Activated CD8-positive, alpha-beta T cell treated with anti-CD3 and anti-CD28 coated beads, Interleukin-2, amount 10 ng/mL, durations not matched to agents 7 days and 5 days (primary cell): ENCODE measurements at regions not wholly inside any gene's neighbourhood (a gene's known extent, or its start where the extent isn't known, plus 50 kb on each side); places are given as distances from the start of the nearest gene placed in this dataset.
"Not testable (repeated sequence)": the region's sequence is repeated elsewhere in the genome, so short reads cannot be mapped to it uniquely, and the experiment has no call there.

Experiments
- ATAC-seq: fragments of 150-1000 bp; cut with Tn5 transposase; one replicate; pipeline ENCODE4 v1.10.0; 2021; ENCODE audit warnings: moderate library complexity
- CTCF ChIA-PET: fragments of 350-600 bp; sonication (Branson Sonifier 250); formaldehyde crosslinking; loops from one replicate; lab custom pipeline; 2021; ENCODE audit warnings: antibody characterized with exemption; lab: Charles Lee
- POLR2A ChIA-PET: fragments of 350-600 bp; sonication (Branson Sonifier 250); formaldehyde crosslinking; loops from one replicate; lab custom pipeline; 2021; ENCODE audit warnings: antibody characterized with exemption; lab: Charles Lee
- DNase-seq: peaks from one replicate; pipeline ENCODE4 v3.0.0-alpha.2; 2020
- H3K27ac Mint-ChIP-seq: one replicate; pipeline ENCODE4 v1.8.0; 2021; ENCODE audit warnings: mild to moderate bottlenecking, mixed read lengths
- H3K27me3 Mint-ChIP-seq: one replicate; pipeline ENCODE4 v1.8.0; 2021; ENCODE audit warnings: low read depth, mixed read lengths
- H3K36me3 Mint-ChIP-seq: one replicate; pipeline ENCODE4 v1.8.0; 2021; ENCODE audit warnings: low read depth, mixed read lengths
- H3K4me1 Mint-ChIP-seq: one replicate; pipeline ENCODE4 v1.8.0; 2021; ENCODE audit warnings: low read depth, mixed read lengths
- H3K4me3 Mint-ChIP-seq: one replicate; pipeline ENCODE4 v1.8.0; 2021; ENCODE audit warnings: mild to moderate bottlenecking, mixed read lengths
- H3K9me3 Mint-ChIP-seq: one replicate; pipeline ENCODE4 v1.8.0; 2022; ENCODE audit warnings: mixed read lengths; ENCODE audit not compliant: insufficient read depth

GRCh38 chr6:86872810-86873209, 64.5 kb upstream of the HTR1E start:
- DNase-seq, H3K4me3 Mint-ChIP-seq, H3K36me3 Mint-ChIP-seq, H3K4me1 Mint-ChIP-seq, POLR2A ChIA-PET, ATAC-seq, CTCF ChIA-PET, H3K9me3 Mint-ChIP-seq, H3K27me3 Mint-ChIP-seq, H3K27ac Mint-ChIP-seq: not testable (repeated sequence)

DNA sequence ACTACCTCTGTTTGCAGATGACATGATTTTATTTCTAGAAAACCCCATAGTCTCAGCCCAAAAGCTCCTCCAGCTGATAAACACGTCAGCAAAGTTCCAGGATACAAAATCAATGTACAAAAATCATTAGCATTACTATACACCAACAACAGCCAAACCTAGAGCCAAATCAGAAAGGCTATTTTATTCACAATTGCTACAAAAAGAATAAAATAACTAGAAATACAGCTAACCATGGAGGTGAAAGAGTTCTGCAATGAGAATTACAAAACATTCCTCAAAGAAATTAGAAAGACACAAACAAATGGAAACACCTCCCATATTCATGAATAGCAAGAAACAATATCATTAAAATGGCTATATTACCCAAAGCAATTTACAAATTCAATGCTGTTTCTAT, 65.6 kb upstream of the HTR1E start:
- H3K9me3 Mint-ChIP-seq: peaks cover 10% of the 10 kb centered on the region
- H3K27me3 Mint-ChIP-seq: no peaks in the 10 kb centered on the region
- no peaks in the 10 kb centered on the region for H3K4me1 Mint-ChIP-seq

GRCh38 chr6:86869500-86869899, 67.8 kb upstream of the HTR1E start:
- ATAC-seq (no peak), DNase-seq (no peak)
- Mint-ChIP-seq H3K27ac (no peak overlapping the region), H3K9me3 (peaks cover 10% of the 10 kb centered on the region), H3K27me3 (no peaks in the 10 kb centered on the region), H3K36me3 (no peaks in the 10 kb centered on the region), H3K4me3 (no peak overlapping the region), H3K4me1 (no peaks in the 10 kb centered on the region)
- CTCF ChIA-PET: no interaction called here
- POLR2A ChIA-PET: no interaction called here

More for the DNA sequence above, 65.6 kb upstream of the HTR1E start:
- POLR2A ChIA-PET: no interaction called here
- CTCF ChIA-PET: interaction anchor here (1.4 kb wide), 1 partner anchor 15 kb away, joined by 5 read pairs; no protein-coding TSS in a partner anchor
- DNase-seq (no peak), ATAC-seq (no peak)
- Mint-ChIP-seq H3K4me3 (no peak overlapping the region), H3K27ac (no peak overlapping the region), H3K36me3 (no peaks in the 10 kb centered on the region)

GRCh38 chr6:86859513-86859912, 77.8 kb upstream of the HTR1E start:
- ChIA-PET CTCF (no interaction called here), POLR2A (no interaction called here)
- no peak for ATAC-seq
- Mint-ChIP-seq H3K27me3 (no peaks in the 10 kb centered on the region), H3K4me1 (no peaks in the 10 kb centered on the region), H3K4me3 (no peak overlapping the region), H3K36me3 (no peaks in the 10 kb centered on the region), H3K27ac (no peak overlapping the region), H3K9me3 (no peaks in the 10 kb centered on the region)
- no peak for DNase-seq

DNA sequence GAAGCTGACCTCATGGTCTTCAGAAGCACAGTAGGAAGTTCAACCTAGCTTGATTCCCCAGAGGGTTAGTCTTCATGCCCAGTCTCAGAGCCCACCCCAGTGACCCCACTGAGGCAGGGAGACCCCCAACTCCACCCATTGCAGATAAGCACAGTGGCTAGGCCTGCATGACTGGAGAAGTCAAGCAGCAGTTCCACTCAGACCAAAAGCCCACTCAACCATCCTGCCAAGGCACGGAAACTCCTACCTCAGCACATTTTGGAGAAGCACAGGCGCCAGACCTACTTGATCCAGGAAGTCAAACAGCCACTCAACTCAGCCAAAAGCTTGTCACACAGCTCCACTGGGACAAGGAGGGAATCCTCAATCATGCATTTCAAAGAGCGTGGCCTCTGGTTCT, 78.4 kb upstream of the HTR1E start:
- DNase-seq (no peak), ATAC-seq (no peak)
- ChIA-PET CTCF (no interaction called here), POLR2A (no interaction called here)
- no peaks in the 10 kb centered on the region for H3K9me3 Mint-ChIP-seq
- H3K36me3 Mint-ChIP-seq: no peaks in the 10 kb centered on the region
- H3K27me3 Mint-ChIP-seq: no peaks in the 10 kb centered on the region
- no peaks in the 10 kb centered on the region for H3K4me1 Mint-ChIP-seq
- no peak overlapping the region for H3K27ac Mint-ChIP-seq
- H3K4me3 Mint-ChIP-seq: no peak overlapping the region

- no peaks in the 10 kb centered on the region for H3K36me3 Mint-ChIP-seq
- POLR2A ChIA-PET: no interaction called here
- DNase-seq (no peak), ATAC-seq (no peak)
- H3K4me1 Mint-ChIP-seq: no peaks in the 10 kb centered on the region
- no peaks in the 10 kb centered on the region for H3K9me3 Mint-ChIP-seq
- CTCF ChIA-PET: no interaction called here
- no peak overlapping the region for H3K4me3 Mint-ChIP-seq
- no peaks in the 10 kb centered on the region for H3K27me3 Mint-ChIP-seq
- H3K27ac Mint-ChIP-seq: no peak overlapping the region
Observed at GRCh38 chr6:86857783-86858182, 79.5 kb upstream of the HTR1E start.

GRCh38 chr6:86856937-86857563, 80.3 kb upstream of the HTR1E start:
- POLR2A ChIA-PET: no interaction called here
- no peak for ATAC-seq

DNA sequence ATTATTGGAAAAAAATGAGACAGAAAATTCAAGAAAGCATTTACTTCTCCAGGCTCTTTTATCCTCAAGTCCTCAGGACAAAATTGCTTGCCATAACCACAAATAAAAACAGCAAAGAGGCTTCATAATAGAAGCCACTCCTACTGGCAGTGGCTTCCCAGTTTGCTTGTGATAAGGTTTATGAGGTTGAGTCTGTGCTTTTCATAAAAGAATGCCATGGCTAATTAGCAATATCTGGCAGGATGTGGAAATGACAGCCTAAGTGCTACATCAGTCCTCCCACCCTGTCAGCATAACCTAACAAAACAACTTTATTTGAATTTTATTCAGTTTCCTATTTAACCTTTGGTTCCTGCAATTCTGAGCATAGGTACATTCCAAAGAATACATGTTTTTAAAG, 80.9 kb upstream of the HTR1E start:
- H3K4me1 Mint-ChIP-seq: no peaks in the 10 kb centered on the region
- H3K27ac Mint-ChIP-seq: no peak overlapping the region
- no peak overlapping the region for H3K4me3 Mint-ChIP-seq
- no peaks in the 10 kb centered on the region for H3K9me3 Mint-ChIP-seq
- no peaks in the 10 kb centered on the region for H3K27me3 Mint-ChIP-seq
- ATAC-seq (no peak), DNase-seq (no peak)
- CTCF ChIA-PET: interaction anchor here (1.2 kb wide), 1 partner anchor 14 kb away, joined by 5 read pairs; no protein-coding TSS in a partner anchor
- no peaks in the 10 kb centered on the region for H3K36me3 Mint-ChIP-seq
- POLR2A ChIA-PET: no interaction called here

More at GRCh38 chr6:86856937-86857563, 80.3 kb upstream of the HTR1E start:
- Mint-ChIP-seq H3K4me3 (no peak overlapping the region), H3K4me1 (no peaks in the 10 kb centered on the region), H3K9me3 (no peaks in the 10 kb centered on the region), H3K27me3 (no peaks in the 10 kb centered on the region), H3K27ac (no peak overlapping the region), H3K36me3 (no peaks in the 10 kb centered on the region)
- CTCF ChIA-PET: interaction anchor here (1.2 kb wide), 1 partner anchor 14 kb away, joined by 5 read pairs; no protein-coding TSS in a partner anchor
- peak; percentile 52 for DNase-seq

DNA sequence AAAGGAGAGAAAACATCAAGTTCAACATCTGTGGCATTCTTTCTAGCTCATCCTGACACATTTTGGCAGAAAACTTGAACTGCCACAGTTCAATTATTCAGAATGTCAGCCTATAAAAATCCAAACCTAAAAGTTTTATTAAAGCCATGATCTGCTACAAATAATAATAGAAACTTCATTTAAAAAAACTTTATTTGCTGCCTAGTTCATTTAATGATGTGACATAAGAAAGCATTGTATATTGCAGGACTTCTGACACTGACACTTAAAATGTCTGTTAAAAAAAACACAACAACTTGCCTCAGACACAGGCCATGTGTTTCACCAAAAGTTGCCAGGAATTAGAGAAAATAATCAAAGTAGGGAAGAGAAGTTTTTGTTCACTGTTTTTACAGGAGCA, 88.3 kb upstream of the HTR1E start:
- DNase-seq (no peak), ATAC-seq (no peak)
- H3K4me3 Mint-ChIP-seq: no peak overlapping the region
- H3K36me3 Mint-ChIP-seq: no peaks in the 10 kb centered on the region
- CTCF ChIA-PET: no interaction called here
- POLR2A ChIA-PET: no interaction called here
- H3K27me3 Mint-ChIP-seq: no peaks in the 10 kb centered on the region
- no peaks in the 10 kb centered on the region for H3K4me1 Mint-ChIP-seq
- H3K9me3 Mint-ChIP-seq: no peaks in the 10 kb centered on the region
- H3K27ac Mint-ChIP-seq: no peak overlapping the region

DNA sequence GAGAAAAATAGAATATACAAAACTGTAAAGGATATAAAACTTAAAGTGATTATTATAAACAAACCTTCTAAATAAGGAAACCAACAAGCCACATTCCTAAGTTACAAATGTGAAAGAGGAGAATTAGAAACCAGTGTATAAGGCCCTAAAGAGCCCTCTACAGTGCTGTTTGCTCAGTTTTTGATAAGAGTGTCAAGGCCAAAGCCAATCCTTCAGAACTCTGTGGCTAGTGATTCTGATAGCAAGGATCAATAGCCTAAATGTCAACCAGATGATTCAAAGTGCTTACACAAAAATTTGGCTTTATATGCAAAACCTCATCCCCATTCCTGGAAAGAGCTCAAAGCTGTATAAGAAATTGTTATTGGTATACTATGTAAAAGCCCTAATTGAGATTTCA, 104.6 kb upstream of the HTR1E start:
- POLR2A ChIA-PET: no interaction called here
- CTCF ChIA-PET: no interaction called here
- H3K36me3 Mint-ChIP-seq: no peaks in the 10 kb centered on the region

DNA sequence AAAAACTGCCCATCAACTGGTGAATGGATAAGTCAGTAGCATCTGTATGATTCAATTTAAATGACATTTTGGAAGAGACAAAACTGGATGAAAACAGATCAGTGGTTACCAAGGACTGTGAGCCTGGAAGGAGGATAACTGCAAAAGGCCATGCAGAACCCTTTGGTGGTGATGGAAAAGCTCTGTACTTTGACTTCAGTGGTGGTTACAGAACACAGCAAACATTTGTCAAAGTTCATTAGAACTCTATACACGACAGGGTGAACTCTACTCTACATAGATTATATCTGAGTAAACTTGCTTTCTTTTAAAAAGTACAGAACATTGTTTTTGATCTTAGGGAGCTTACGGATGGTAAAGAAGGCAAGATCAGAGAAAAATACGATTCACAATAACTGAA, 111.9 kb upstream of the HTR1E start:
- H3K27me3 Mint-ChIP-seq: no peaks in the 10 kb centered on the region
- H3K27ac Mint-ChIP-seq: no peak overlapping the region
- H3K4me1 Mint-ChIP-seq: no peaks in the 10 kb centered on the region
- no peak overlapping the region for H3K4me3 Mint-ChIP-seq
- H3K9me3 Mint-ChIP-seq: no peaks in the 10 kb centered on the region
- no peak for DNase-seq
- POLR2A ChIA-PET: no interaction called here
- ATAC-seq: no peak
- CTCF ChIA-PET: no interaction called here
- H3K36me3 Mint-ChIP-seq: no peaks in the 10 kb centered on the region

More for the DNA sequence above, 104.6 kb upstream of the HTR1E start:
- Mint-ChIP-seq H3K4me3 (no peak overlapping the region), H3K27ac (no peak overlapping the region), H3K27me3 (no peaks in the 10 kb centered on the region), H3K4me1 (no peaks in the 10 kb centered on the region), H3K9me3 (no peaks in the 10 kb centered on the region)
- DNase-seq (no peak), ATAC-seq (no peak)

DNA sequence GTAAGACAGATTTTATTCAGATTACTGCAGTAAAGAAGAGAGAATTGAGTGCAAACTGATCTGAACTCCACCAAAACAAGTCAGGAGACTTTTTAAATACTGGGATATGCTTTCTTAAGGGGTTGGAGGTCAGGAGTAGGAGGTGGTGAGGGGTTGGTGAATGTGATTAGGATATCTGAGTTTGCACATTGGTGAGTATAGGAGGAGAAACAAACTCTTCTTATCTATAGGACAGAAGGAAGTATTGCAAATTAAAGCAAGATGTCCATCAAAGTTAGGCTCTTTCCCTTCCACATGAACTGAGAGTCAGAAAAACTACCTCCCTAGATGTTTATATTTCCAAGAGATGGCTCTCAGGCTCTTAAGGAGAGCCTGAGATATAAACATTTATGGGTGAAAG, 114.6 kb upstream of the HTR1E start:
- Mint-ChIP-seq H3K27me3 (no peaks in the 10 kb centered on the region), H3K27ac (no peak overlapping the region), H3K4me3 (no peak overlapping the region), H3K4me1 (no peaks in the 10 kb centered on the region), H3K9me3 (no peaks in the 10 kb centered on the region), H3K36me3 (no peaks in the 10 kb centered on the region)
- ATAC-seq (no peak), DNase-seq (no peak)
- POLR2A ChIA-PET: no interaction called here
- CTCF ChIA-PET: no interaction called here

DNA sequence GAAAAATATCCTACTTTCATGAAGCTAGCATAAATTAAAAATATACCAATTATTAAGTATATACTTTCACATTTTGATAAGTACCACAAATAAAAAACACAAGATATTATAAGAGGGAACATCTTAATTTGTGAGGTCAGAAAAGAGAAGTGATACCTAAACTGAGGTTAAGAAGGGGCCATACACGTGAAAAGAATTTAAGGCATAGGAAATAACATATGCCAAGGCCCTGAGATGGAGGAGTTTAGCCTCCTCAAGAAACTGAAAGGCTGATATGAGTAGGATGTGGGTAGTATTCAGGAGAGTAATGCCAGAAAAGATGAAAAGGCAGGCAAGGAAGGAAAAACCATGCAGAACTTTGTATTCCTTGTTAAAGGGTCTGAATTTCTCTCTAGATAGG, 116.6 kb upstream of the HTR1E start:
- no peak overlapping the region for H3K27ac Mint-ChIP-seq
- no peak overlapping the region for H3K4me3 Mint-ChIP-seq
- ChIA-PET CTCF (no interaction called here), POLR2A (no interaction called here)
- ATAC-seq: no peak
- H3K36me3 Mint-ChIP-seq: no peaks in the 10 kb centered on the region
- no peak for DNase-seq
- H3K4me1 Mint-ChIP-seq: no peaks in the 10 kb centered on the region
- no peaks in the 10 kb centered on the region for H3K27me3 Mint-ChIP-seq
- no peaks in the 10 kb centered on the region for H3K9me3 Mint-ChIP-seq
